ENCODE measurements at regions not wholly inside any gene's neighbourhood (a gene's known extent, or its start where the extent isn't known, plus 50 kb on each side); places are given as distances from the start of the nearest gene placed in this dataset.

- TF ChIP-seq, protein P1, sequence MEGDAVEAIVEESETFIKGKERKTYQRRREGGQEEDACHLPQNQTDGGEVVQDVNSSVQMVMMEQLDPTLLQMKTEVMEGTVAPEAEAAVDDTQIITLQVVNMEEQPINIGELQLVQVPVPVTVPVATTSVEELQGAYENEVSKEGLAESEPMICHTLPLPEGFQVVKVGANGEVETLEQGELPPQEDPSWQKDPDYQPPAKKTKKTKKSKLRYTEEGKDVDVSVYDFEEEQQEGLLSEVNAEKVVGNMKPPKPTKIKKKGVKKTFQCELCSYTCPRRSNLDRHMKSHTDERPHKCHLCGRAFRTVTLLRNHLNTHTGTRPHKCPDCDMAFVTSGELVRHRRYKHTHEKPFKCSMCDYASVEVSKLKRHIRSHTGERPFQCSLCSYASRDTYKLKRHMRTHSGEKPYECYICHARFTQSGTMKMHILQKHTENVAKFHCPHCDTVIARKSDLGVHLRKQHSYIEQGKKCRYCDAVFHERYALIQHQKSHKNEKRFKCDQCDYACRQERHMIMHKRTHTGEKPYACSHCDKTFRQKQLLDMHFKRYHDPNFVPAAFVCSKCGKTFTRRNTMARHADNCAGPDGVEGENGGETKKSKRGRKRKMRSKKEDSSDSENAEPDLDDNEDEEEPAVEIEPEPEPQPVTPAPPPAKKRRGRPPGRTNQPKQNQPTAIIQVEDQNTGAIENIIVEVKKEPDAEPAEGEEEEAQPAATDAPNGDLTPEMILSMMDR (IDR thresholded peaks at IDR 0.05), result no peak
- no peak for TF ChIP-seq POLR2AphosphoS5 (IDR thresholded peaks at IDR 0.05)
Measured at GRCh38 chr2:64391940-64392339, 62.0 kb upstream of the LGALSL start.
